HG02852 (cell line): ENCODE measurements at regions not wholly inside any gene's neighbourhood (a gene's known extent, or its start where the extent isn't known, plus 50 kb on each side); places are given as distances from the start of the nearest gene placed in this dataset.

ENCODE experiments used
- ATAC-seq: cut with Tn5 transposase; IDR thresholded peaks from one replicate; pipeline ENCODE4 v1.9.1; 2021; ENCODE audit warnings: mild to moderate bottlenecking, moderate library complexity; ENCODE audit not compliant: unreplicated experiment

GRCh38 chr7:106166651-106167342, 54.7 kb upstream of the SYPL1 start:
- no peak for ATAC-seq

GRCh38 chr7:106165337-106165736, 53.2 kb upstream of the SYPL1 start:
- no peak for ATAC-seq

DNA sequence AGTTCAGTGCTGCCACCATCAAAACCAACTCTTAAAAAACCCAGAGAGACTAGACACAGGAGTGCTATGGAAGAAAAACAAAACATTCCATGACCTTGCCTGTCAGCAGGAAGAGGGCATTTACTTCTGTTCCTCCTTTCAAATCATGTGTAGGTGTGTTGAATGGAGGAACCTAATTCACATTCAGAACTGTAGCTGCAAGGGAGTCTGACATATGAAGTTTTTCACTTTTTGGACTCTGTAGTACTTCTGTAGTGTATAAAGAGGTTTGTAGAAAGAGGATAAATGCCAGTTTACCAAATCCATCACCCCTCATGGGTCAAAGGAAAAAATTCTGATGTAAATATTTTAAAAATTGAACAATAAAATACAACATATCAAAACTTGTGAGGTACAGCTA, 51.1 kb upstream of the SYPL1 start:
- ATAC-seq: no peak
